ENCODE measurements at regions not wholly inside any gene's neighbourhood (a gene's known extent, or its start where the extent isn't known, plus 50 kb on each side); places are given as distances from the start of the nearest gene placed in this dataset.

DNA sequence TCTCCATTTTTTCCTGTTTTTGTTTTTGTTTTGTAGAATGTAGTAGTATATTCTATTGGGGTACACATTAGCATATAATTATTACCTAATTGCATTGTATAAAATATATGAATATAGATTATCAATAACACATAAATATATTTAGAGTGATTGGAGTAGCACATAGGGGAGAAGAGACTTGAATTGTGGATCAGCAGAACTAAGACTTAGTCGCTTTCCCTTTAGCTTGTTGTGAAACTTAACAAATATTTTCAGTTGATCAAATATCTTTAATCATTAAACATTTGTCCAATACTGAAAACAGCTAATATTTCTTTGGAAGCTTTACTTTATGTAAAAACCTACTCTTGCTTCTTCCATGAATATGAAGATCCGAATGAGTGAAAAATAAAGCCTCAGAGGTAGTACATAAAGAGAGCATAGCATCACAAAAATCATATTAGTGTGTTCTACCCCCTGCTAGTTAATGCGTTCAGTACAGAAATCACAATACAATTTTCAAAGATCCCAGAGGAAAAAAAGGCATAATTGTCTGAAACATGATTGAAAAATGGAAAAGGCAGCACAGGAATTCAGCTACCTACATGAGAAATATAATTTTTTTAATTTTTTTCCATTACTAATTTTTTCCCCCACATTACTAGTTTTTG, 1348.0 kb upstream of the PRR20A start:
- TF ChIP-seq, protein P1, sequence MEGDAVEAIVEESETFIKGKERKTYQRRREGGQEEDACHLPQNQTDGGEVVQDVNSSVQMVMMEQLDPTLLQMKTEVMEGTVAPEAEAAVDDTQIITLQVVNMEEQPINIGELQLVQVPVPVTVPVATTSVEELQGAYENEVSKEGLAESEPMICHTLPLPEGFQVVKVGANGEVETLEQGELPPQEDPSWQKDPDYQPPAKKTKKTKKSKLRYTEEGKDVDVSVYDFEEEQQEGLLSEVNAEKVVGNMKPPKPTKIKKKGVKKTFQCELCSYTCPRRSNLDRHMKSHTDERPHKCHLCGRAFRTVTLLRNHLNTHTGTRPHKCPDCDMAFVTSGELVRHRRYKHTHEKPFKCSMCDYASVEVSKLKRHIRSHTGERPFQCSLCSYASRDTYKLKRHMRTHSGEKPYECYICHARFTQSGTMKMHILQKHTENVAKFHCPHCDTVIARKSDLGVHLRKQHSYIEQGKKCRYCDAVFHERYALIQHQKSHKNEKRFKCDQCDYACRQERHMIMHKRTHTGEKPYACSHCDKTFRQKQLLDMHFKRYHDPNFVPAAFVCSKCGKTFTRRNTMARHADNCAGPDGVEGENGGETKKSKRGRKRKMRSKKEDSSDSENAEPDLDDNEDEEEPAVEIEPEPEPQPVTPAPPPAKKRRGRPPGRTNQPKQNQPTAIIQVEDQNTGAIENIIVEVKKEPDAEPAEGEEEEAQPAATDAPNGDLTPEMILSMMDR (conservative IDR thresholded peaks at IDR 0.05; ENCODE audit: low read depth, low read length): no peak
- TF ChIP-seq EZH2 (IDR thresholded peaks at IDR 0.05; ENCODE audit: borderline replicate concordance, low read depth, low read length, poor library complexity, severe bottlenecking): no peak
